IMR-90 (cell line): ENCODE measurements at regions not wholly inside any gene's neighbourhood (a gene's known extent, or its start where the extent isn't known, plus 50 kb on each side); places are given as distances from the start of the nearest gene placed in this dataset.

ENCODE experiments used
- ATAC-seq: fragments of 200-7000 bp; cut with Tn5 transposase; 2 replicates; pipeline ENCODE4 v1.9.1; 2020; ENCODE audit warnings: low read depth, mild to moderate bottlenecking, moderate library complexity
- BruUV-seq: library from RNA; stranded (reverse); fragments of 400-500 nt; replicated peaks from 2 replicates; lab custom pipeline; 2021; lab: Mats Ljungman, UMichigan
- CTCF ChIA-PET: fragments of 300-600 bp; formaldehyde crosslinking; extraction: SDS; loops from one replicate; lab custom pipeline; 2021; ENCODE audit warnings: antibody characterized with exemption; lab: Yijun Ruan, JAX
- POLR2A ChIA-PET: fragments of 300-600 bp; sonication (Branson Sonifier 250); formaldehyde crosslinking; loops from one replicate; lab custom pipeline; 2022; ENCODE audit warnings: antibody characterized with exemption; ENCODE audit not compliant: unreplicated experiment; lab: Charles Lee
- DNase-seq: peaks from one replicate; pipeline ENCODE4 v3.0.0; 2013
- H2AFZ ChIP-seq: replicated peaks from 2 replicates; pipeline ENCODE3; 2013; ENCODE audit warnings: low read length, mild to moderate bottlenecking; ENCODE audit not compliant: poor library complexity
- H2AK5ac ChIP-seq: 2 replicates; pipeline ENCODE4 v1.6.1; 2013; ENCODE audit warnings: low read depth, low read length, inconsistent platforms
- H2AK9ac ChIP-seq: replicated peaks from 2 replicates; pipeline ENCODE3; 2013; ENCODE audit warnings: mild to moderate bottlenecking, low read depth, low read length, moderate library complexity; ENCODE audit not compliant: poor library complexity
- H2BK120ac ChIP-seq: 2 replicates; pipeline ENCODE4 v1.6.1; 2013; ENCODE audit warnings: low read depth, low read length, inconsistent platforms
- H2BK15ac ChIP-seq: 3 replicates; pipeline ENCODE4 v1.6.1; 2013; ENCODE audit warnings: low read depth, low read length, inconsistent platforms
- H2BK20ac ChIP-seq: 2 replicates; pipeline ENCODE4 v1.6.1; 2013; ENCODE audit warnings: low read depth, mild to moderate bottlenecking, inconsistent platforms, low read length, moderate library complexity
- H2BK5ac ChIP-seq: 2 replicates; pipeline ENCODE4 v1.6.1; 2013; ENCODE audit warnings: mild to moderate bottlenecking, low read depth, low read length, inconsistent platforms; ENCODE audit not compliant: poor library complexity, severe bottlenecking
- H3K14ac ChIP-seq: replicated peaks from 2 replicates; pipeline ENCODE4 v1.6.1; 2013; ENCODE audit warnings: low read depth, low read length, inconsistent platforms
- H3K18ac ChIP-seq: 2 replicates; pipeline ENCODE4 v1.6.1; 2013; ENCODE audit warnings: low read depth, low read length, control low read depth
- H3K23ac ChIP-seq: 2 replicates; pipeline ENCODE4 v1.6.1; 2013; ENCODE audit warnings: low read depth, low read length, inconsistent platforms
- H3K27ac ChIP-seq: 2 replicates; pipeline ENCODE4 v1.5.1; 2013; ENCODE audit warnings: mild to moderate bottlenecking, control low read depth, low read length; ENCODE audit not compliant: insufficient read depth
- H3K27me3 ChIP-seq: 2 replicates; pipeline ENCODE4 v1.6.1; 2013; ENCODE audit warnings: low read length; ENCODE audit not compliant: control insufficient read depth, insufficient read depth
- H3K36me3 ChIP-seq: 2 replicates; pipeline ENCODE4 v1.6.1; 2013; ENCODE audit warnings: low read length, mixed read lengths; ENCODE audit not compliant: control insufficient read depth, insufficient read depth
- H3K4ac ChIP-seq: 2 replicates; pipeline ENCODE4 v1.6.1; 2013; ENCODE audit warnings: low read depth, low read length, inconsistent platforms
- H3K4me1 ChIP-seq: 2 replicates; pipeline ENCODE4 v1.6.1; 2013; ENCODE audit warnings: low read length, mixed read lengths; ENCODE audit not compliant: control insufficient read depth, insufficient read depth
- H3K4me2 ChIP-seq: 2 replicates; pipeline ENCODE4 v1.6.1; 2013; ENCODE audit warnings: low read depth, mild to moderate bottlenecking, control low read depth, low read length, moderate library complexity
- H3K4me3 ChIP-seq: 2 replicates; pipeline ENCODE4 v1.5.1; 2013; ENCODE audit warnings: low read depth, mild to moderate bottlenecking, control low read depth, low read length, moderate library complexity; ENCODE audit not compliant: insufficient read depth
- H3K56ac ChIP-seq: 2 replicates; pipeline ENCODE4 v1.6.1; 2013; ENCODE audit warnings: low read length, inconsistent platforms; ENCODE audit not compliant: insufficient read depth; ENCODE audit errors: extremely low read depth
- H3K79me1 ChIP-seq, 2 experiments: 2 replicates each; pipeline ENCODE4 v1.6.1; 2013; ENCODE audit warnings: low read length in 2 of 2, inconsistent platforms in 1 of 2, low read depth in 1 of 2
- H3K9ac ChIP-seq: 2 replicates; pipeline ENCODE4 v1.6.1; 2013; ENCODE audit warnings: low read depth, low read length, control low read depth
- H3K9me1 ChIP-seq: 2 replicates; pipeline ENCODE4 v1.6.1; 2013; ENCODE audit warnings: low read length, inconsistent platforms; ENCODE audit not compliant: insufficient read depth
- H3K9me3 ChIP-seq: 2 replicates; pipeline ENCODE4 v1.6.1; 2013; ENCODE audit warnings: low read length; ENCODE audit not compliant: control insufficient read depth, insufficient read depth
- H4K20me1 ChIP-seq: 2 replicates; pipeline ENCODE4 v1.6.1; 2013; ENCODE audit warnings: low read length, inconsistent platforms; ENCODE audit not compliant: insufficient read depth
- H4K5ac ChIP-seq: 2 replicates; pipeline ENCODE4 v1.6.1; 2013; ENCODE audit warnings: mild to moderate bottlenecking, low read depth, low read length, control low read depth
- H4K8ac ChIP-seq, 2 experiments: 2 replicates each; pipeline ENCODE4 v1.6.1; 2013; ENCODE audit warnings: low read depth in 2 of 2, low read length in 2 of 2, control low read depth in 1 of 2, inconsistent platforms in 1 of 2
- H4K91ac ChIP-seq: 2 replicates; pipeline ENCODE4 v1.6.1; 2013; ENCODE audit warnings: low read depth, low read length, inconsistent platforms; ENCODE audit not compliant: insufficient read depth
- BHLHE40 ChIP-seq: fragments of 150-350 bp; IDR thresholded peaks from 2 replicates; pipeline ENCODE4 v1.6.1; 2016; ENCODE audit warnings: mild to moderate bottlenecking, low read depth, low read length
- CEBPB ChIP-seq: IDR thresholded peaks from 2 replicates; pipeline ENCODE4 v1.6.1; 2012; ENCODE audit warnings: low read depth, low read length, improper control_type of control experiment
- CHD1 ChIP-seq: IDR thresholded peaks from 2 replicates; pipeline ENCODE4 v1.6.1; 2012; ENCODE audit warnings: low read depth, low read length, improper control_type of control experiment
- CTCF ChIP-seq: conservative IDR thresholded peaks from 2 replicates; pipeline ENCODE4 v1.5.1; 2012; ENCODE audit warnings: mild to moderate bottlenecking, low read depth, low read length, improper control_type of control experiment
- FOS ChIP-seq: fragments of 150-350 bp; IDR thresholded peaks from 2 replicates; pipeline ENCODE4 v1.6.1; 2016; ENCODE audit warnings: low read depth, low read length
- MAFK ChIP-seq: IDR thresholded peaks from 2 replicates; pipeline ENCODE4 v1.6.1; 2012; ENCODE audit warnings: low read depth, low read length, improper control_type of control experiment
- MAZ ChIP-seq: IDR thresholded peaks from 2 replicates; pipeline ENCODE4 v1.6.1; 2012; ENCODE audit warnings: low read depth, mild to moderate bottlenecking, low read length, improper control_type of control experiment, moderate library complexity, borderline replicate concordance
- MXI1 ChIP-seq: IDR thresholded peaks from 2 replicates; pipeline ENCODE4 v1.6.1; 2012; ENCODE audit warnings: low read depth, mild to moderate bottlenecking, low read length, moderate library complexity, borderline replicate concordance
- NFE2L2 ChIP-seq: fragments of 150-350 bp; IDR thresholded peaks from 2 replicates; pipeline ENCODE4 v1.6.1; 2016; ENCODE audit warnings: low read depth, mild to moderate bottlenecking, low read length
- POLR2A ChIP-seq: IDR thresholded peaks from 2 replicates; pipeline ENCODE4 v1.6.1; 2012; ENCODE audit warnings: mild to moderate bottlenecking, low read depth, low read length
- RAD21 ChIP-seq: IDR thresholded peaks from 2 replicates; pipeline ENCODE4 v1.6.1; 2012; ENCODE audit warnings: low read length, improper control_type of control experiment
- RCOR1 ChIP-seq: IDR thresholded peaks from 2 replicates; pipeline ENCODE4 v1.6.1; 2012; ENCODE audit warnings: mild to moderate bottlenecking, low read length, improper control_type of control experiment; ENCODE audit not compliant: insufficient replicate concordance
- RFX5 ChIP-seq: IDR thresholded peaks from 2 replicates; pipeline ENCODE4 v1.8.0; 2012; ENCODE audit warnings: low read depth, mild to moderate bottlenecking, low read length, moderate library complexity
- SMC3 ChIP-seq: fragments of 150-350 bp; IDR thresholded peaks from 2 replicates; pipeline ENCODE4 v1.6.1; 2016; ENCODE audit warnings: low read depth, mild to moderate bottlenecking, antibody characterized with exemption, low read length, moderate library complexity
- USF2 ChIP-seq: fragments of 150-350 bp; IDR thresholded peaks from 2 replicates; pipeline ENCODE4 v1.6.1; 2017; ENCODE audit warnings: mild to moderate bottlenecking, antibody characterized with exemption, low read length, low read depth
- WGBS, 2 experiments: methylation state at CpG; one replicate each; pipeline versions ENCODE4 v1.1.5 to v1.1.7; 2013; ENCODE audit warnings: missing lambda C conversion rate in 2 of 2; ENCODE audit not compliant: insufficient read length in 1 of 2; ENCODE audit errors: extremely low coverage in 2 of 2; 5-methylcytosine and 5-hydroxymethylcytosine counted together
- dilution Hi-C: fragments of 300-500 bp; cut with HindIII; formaldehyde crosslinking; loops from one replicate; pipeline ENCODE4 v1.14.3; 2018; ENCODE audit warnings: low sequenced_read_pairs; ENCODE audit not compliant: unreplicated experiment
- in situ Hi-C: fragments of 300-500 bp; cut with MboI; formaldehyde crosslinking; loops from 3 replicates; pipeline ENCODE4 v1.14.3; 2019; ENCODE audit warnings: low sequenced_read_pairs, inconsistent platforms, mixed read lengths
- intact Hi-C: fragments of 100-400 bp; cut with micrococcal nuclease; formaldehyde crosslinking; loops from 2 replicates; pipeline ENCODE4 v1.10.0; 2022
- TF ChIP-seq, protein P1 (sequence below): fragments of 150-350 bp; IDR thresholded peaks from 2 replicates; pipeline ENCODE4 v1.6.1; 2016; ENCODE audit warnings: low read depth, mild to moderate bottlenecking, low read length, moderate library complexity, borderline replicate concordance

DNA sequence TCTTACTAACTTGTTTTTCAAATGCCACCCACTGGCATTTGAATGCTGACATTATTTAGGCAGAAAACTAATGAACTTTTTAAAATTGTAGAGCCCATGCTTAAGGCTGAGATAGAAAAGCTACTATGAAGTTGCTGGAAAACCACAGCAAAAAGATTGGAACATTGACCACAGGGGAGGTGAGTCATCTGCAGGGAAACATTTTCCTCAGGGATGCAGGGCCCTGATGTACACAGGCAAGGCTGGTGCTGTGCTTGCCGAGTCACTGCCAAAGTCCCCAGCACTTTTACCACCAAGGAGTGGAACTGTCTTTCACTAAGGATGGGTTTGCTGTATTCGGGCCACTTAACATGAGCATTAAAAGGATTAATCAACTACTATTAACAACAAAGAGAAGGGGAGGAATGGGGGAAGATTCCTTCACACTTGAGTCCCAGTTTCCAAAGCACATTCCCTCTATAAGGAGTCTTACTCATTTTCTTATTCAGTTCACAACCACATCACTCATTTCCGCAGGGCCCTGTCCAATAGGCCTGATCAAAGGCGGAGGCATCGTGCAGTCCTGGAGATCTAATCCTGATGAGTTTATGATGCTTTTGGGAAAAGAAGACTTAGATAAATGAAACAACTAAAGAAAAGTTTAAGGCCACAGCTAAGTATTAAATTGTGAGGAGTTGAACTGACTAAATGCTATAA, 202.9 kb upstream of the NPY2R start:
- no peak overlapping the region for H3K14ac ChIP-seq
- no peak for ATAC-seq
- CTCF ChIA-PET: no interaction called here

More for the DNA sequence above, 202.9 kb upstream of the NPY2R start:
- Histone ChIP-seq H3K4me2 (no peak overlapping the region), H3K27ac (no peak overlapping the region), H3K9ac (no peak overlapping the region), H3K4ac (no peak overlapping the region), H3K4me3 (no peak overlapping the region), H2AFZ (no peak overlapping the region), H2BK5ac (no peak overlapping the region), H3K9me3 (no peaks in the 10 kb centered on the region; the same call in 1 of the 2 replicates), H4K8ac (no peak overlapping the region), H3K18ac (no peak overlapping the region), H2AK9ac (no peak overlapping the region), H2AK5ac (no peak overlapping the region), H4K20me1 (no peaks in the 10 kb centered on the region), H2BK120ac (no peak overlapping the region), H3K23ac (no peak overlapping the region), H2BK20ac (no peak overlapping the region), H3K27me3 (no peaks in the 10 kb centered on the region), H3K79me1 (no peaks in the 10 kb centered on the region), H3K9me1 (no peaks in the 10 kb centered on the region), H3K4me1 (no peaks in the 10 kb centered on the region), H4K91ac (no peak overlapping the region), H4K5ac (no peak overlapping the region), H3K36me3 (no peaks in the 10 kb centered on the region), H2BK15ac (no peak overlapping the region), H3K56ac (no peak overlapping the region)
- no TSS peak for BruUV-seq
- no CpG with 5 or more reads among the region's 5 CpGs for WGBS, 2 experiments
- in situ Hi-C loops: no loop called here
- peak; percentile 36 for DNase-seq
- TF ChIP-seq MAZ: no peak
- TF ChIP-seq SMC3: no peak
- no peak for TF ChIP-seq CEBPB
- TF ChIP-seq RAD21: no peak
- no peak for TF ChIP-seq RFX5
- no peak for TF ChIP-seq MAFK
- TF ChIP-seq USF2: no peak
- TF ChIP-seq RCOR1: no peak
- TF ChIP-seq MXI1: no peak
- TF ChIP-seq, protein P1, sequence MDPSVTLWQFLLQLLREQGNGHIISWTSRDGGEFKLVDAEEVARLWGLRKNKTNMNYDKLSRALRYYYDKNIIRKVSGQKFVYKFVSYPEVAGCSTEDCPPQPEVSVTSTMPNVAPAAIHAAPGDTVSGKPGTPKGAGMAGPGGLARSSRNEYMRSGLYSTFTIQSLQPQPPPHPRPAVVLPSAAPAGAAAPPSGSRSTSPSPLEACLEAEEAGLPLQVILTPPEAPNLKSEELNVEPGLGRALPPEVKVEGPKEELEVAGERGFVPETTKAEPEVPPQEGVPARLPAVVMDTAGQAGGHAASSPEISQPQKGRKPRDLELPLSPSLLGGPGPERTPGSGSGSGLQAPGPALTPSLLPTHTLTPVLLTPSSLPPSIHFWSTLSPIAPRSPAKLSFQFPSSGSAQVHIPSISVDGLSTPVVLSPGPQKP: no peak
- no peak for TF ChIP-seq CHD1
- TF ChIP-seq NFE2L2: no peak
- TF ChIP-seq POLR2A: no peak
- TF ChIP-seq BHLHE40: no peak
- no peak for TF ChIP-seq CTCF
- no peak for TF ChIP-seq FOS
- intact Hi-C loops: no loop called here
- POLR2A ChIA-PET: no interaction called here
- dilution Hi-C loops: no loop called here
